ENCODE measurements at regions not wholly inside any gene's neighbourhood (a gene's known extent, or its start where the extent isn't known, plus 50 kb on each side); places are given as distances from the start of the nearest gene placed in this dataset.

DNA sequence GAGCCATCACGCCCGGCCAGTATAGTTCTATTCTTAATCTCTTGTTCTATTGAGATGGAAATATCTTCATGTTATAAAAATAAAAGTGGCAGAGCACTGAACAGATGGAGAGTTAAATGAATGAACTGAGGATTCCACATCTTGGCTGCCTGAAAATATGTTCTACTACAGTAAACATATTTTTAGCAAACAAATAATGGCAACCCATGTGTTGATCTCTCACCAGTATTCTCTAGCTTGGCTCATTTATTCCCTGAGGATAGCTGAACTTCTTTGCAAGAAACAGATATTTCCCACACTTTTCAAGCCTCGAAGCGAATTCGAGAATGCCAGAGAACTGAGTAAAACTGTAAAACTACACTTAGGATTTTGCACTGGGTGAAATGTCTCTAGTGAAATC, 58.9 kb downstream of the DIRAS3 start:
- no peak for DNase-seq

DNA sequence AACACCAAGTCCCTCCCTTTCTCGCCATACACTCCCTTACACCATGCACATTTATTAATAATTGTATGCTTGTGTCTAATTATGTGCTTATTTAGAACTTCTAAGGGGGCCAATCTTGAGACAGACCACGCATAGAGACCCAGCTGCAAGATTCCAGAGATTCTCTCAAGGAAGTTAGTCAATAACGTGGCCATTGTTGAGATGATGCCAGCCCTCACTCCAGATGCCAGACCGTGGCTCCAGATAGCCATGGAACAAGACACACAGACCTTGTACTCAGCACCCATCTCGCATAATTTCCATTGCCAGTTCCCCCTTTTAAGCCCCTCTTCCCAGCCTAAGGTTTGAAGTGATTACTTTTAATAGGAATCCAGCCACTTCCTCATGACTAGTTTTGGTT, 62.4 kb downstream of the DIRAS3 start:
- DNase-seq = no peak

DNA sequence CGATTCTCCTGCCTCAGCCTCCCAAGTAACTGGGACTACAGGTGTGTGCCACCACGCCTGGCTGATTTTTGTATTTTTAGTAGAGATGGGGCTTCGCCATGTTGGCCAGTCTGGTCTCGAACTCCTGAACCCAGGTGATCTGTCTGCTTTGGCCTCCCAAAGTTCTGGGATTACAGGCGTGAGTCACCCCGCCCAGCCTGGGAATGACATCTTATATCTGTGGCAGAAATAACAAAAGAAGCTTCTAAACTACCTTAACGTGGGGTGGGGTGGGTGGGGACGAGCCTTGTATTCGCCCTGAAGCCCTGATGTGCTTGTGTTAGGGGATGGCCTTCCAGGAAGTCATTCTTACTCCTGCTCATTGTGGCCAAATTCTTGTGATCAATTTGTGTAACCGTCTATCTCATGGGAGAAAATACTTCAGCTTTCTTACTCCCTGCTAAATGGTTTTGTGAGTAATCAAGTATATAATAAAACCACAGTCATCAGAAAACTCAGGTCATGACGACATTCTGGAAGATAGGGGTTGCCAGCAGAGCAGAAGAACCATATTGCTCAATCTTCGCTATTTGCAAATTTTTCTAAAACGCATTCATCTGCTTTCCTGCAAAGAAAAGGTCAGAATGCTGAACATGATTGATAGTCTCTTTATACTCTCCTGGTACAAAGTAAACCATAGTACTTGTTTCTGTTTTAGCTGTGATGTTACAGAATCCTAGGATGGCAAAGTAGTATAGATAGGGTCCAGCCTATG, 63.2 kb downstream of the DIRAS3 start:
- peak; percentile 44 for DNase-seq

DNA sequence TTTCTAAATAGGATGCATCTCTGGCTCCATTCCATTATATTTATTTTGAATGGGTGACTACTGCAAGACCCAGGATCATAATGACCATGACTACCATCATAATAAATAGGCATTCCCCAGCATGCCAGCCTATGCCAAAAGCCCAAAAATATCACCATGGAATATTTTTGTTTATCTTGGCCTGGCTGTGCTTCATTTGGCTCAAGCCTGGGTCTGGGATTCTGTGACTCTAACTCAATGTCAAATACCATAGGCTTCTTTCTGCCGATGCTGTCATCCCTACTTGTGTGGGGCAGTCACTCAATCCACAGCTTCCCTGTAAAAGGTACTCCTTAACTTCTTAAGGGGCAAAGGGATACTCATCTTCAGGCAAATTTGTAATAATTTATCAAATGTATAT, 66.6 kb downstream of the DIRAS3 start:
- DNase-seq = no peak

DNA sequence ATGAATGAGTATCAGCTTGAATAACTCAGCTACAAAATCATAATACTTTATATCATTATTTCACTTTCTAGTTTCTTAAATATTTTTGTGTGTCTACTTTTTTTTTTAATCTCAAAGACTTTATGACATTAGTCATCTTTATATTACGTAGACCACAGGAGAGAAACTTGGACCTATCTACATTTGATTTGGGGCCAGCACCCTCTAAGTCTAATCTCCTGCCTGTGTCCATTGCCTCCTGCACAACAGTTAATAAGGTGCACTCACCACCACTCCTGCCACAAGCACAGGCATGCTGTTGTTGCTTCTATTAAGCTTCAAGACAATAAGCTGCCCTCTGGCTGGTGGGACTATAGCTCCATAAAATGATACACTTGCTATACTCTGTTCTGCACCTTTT, 70.4 kb downstream of the DIRAS3 start:
- no peak for DNase-seq

DNA sequence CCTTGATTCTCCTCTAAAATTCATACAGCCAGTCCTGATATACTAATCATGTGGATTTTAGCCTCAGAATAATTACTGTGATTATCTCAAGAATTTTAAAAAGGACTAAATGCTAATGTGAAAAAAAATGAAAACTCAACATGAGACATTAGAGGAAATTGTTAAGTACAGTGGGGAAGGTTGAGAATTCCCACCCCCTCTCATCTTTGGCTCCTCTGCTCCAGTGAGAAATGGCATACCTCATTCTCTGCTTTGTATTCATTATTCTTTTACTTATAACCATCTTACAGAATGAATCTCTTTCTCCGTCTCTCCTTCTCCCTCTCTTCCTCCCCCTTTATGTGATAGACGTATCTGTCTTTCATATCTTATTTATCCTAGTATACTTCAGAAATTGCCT, 70.9 kb downstream of the DIRAS3 start:
- DNase-seq = no peak

DNA sequence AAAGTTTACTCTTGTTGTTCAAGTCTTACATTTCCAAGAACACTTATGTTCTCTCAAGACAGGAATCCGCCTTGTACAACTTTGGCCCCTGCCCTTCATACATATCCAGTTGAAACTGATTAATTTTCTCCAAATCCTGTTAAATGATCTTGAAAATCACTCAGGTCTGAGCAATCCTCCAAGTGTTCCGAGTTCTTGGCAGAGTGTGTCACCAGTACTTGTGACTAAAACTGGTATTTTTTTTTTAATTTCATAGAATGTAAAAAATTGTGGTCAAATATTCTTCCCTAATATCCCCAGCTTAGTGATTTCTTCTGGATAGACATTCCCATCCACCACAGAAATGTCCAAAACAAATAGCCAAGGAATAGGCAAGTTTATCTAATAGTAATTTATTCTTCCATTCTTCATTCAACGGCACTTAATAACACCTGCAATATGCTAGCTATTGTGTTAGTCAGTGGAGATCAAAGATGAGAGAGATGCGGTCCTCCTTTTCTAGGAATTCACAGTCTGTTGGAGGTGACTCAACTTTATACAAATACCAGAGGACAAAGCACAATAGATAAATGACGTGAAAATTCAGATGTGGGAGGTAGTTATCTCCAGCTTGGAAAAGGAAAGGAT, 71.4 kb downstream of the DIRAS3 start:
- DNase-seq = no peak

DNA sequence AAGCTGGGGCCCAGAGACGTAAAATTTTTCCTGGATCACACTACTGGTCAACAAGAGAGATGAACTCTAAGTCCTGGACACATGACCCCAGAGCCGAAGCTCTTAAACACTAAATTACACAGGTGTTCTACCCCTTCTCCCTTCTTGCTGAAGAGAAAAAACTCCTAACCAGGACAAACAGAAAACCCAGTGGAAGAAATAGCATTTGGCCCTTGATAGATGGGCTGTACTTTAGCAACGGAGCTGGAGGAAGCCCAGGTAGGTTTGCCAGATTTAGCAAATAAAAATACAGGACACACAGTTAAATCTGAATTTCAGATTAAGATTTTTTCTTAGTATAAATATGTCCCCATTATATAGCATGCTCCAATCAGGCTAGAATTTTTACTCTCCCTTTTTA, 72.7 kb downstream of the DIRAS3 start:
- DNase-seq = no peak

DNA sequence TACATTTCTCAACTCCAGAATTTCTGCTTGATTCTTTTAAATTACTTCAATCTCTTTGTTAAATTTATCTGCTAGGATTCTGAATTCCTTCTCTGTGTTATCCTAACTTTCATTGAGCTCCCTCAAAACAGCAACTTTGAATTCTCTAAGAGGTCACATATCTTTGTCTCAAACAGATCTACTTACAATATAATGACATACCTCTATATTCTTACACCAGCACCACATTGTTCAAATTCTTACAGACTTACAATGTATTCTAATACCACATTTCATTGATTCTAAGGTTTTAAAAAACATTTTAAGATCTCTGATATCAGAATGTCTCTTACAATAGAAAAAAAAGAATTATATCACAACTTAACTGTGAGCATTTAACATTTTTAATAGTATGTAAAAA, 77.4 kb downstream of the DIRAS3 start:
- DNase-seq = no peak

DNA sequence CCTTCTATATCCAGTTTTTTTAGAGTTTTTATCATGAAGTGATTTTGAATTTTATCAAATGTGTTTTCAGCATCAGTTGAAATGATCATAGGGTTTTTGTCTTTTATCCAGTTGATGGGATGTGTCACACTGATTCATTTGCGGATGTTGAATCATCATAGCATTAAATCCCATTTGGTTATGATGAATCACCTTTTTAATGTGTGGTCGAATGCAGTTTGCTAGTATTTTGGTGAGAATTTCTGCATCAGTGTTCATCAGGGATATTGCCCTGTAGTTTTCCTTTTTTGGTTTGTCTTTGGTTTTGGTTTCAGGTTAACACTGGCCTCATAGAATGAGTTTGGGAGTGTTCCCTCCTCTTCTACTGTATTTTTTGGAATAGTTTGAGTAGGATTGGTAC, 80.3 kb downstream of the DIRAS3 start:
- no peak for DNase-seq

DNA sequence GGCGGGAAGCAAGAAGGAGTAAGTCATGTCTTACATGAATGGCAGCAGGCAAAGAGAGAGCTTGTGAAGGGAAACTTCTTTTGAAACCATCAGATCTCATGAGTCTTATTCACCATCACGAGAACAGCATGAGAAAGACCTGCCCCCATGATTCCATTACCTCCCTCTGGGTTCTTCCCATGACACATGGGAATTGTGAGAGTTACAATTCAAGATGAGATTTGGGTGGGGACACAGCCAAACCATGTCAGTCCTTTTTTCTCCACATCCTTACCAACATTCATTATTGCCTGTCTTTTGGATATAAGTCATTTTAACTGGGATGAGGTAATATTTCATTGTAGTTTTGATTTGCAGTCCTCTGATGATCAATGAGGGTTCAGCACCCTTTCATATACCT, 81.0 kb downstream of the DIRAS3 start:
- DNase-seq = no peak

DNA sequence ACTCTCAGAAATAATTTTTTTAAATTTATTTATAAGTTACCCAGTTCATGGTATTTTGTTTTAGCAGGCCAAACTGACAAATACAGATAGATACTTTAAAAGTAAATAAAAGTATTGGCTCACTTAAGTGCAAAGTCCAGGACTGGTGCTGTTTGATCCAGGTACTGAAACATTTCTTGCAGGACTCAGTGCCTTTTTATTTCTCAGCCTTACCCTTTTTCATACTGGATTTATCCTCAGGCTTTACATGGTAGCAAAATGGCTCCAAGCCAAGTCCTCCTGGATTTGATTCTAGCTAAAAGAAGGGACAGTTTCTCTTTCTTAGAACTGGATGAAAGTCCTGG, 83.8 kb downstream of the DIRAS3 start:
- no peak for DNase-seq

DNA sequence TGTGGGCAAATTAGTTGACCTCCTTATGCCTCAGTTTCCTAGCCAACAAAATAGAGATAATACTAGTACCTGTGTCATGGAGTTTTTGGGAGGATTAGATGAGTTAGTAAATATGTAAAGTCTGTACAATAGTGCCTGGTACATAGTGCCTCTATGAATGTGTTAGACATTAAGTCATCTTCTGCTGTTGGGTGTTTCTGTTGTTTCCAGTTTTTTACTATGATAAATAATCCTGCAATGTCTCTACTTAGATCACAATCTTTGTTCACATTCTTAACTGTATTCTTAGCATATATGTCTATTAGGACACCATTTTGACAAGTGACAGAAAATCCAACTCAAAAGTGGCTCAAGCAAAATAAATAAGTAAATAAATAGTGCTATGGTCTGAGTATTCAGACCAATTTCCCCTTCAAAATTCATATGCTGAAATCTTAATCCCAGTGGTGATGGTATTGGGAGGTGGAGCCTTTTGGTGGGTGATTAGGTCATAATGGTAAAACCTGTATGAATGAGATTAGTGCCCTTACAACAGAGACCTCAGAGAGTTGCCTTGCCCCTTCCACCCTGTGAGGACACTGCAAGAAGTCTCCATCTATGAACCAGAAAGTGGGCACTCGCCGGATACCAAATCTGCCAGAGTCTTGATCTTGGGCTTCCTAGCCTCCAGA, 84.3 kb downstream of the DIRAS3 start:
- no peak for DNase-seq

DNA sequence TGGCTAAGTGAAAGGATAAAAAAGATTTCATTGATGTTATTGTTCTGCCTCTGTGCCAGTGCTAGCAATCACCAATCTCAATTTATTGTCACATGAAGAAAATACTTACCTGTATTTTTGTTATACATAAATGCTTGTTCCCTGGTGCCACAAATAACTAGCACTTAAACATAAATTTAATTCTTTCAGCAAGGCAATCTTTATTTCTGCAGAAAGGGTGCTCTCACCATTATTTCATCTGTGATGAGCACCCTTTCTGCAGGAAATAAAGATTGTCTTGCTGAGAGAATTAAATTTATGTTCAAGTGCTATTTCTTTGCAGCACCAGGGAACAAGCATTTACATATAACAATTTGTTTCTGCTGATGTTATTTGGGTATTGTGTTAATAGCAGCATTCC, 87.2 kb downstream of the DIRAS3 start:
- no peak for DNase-seq

DNA sequence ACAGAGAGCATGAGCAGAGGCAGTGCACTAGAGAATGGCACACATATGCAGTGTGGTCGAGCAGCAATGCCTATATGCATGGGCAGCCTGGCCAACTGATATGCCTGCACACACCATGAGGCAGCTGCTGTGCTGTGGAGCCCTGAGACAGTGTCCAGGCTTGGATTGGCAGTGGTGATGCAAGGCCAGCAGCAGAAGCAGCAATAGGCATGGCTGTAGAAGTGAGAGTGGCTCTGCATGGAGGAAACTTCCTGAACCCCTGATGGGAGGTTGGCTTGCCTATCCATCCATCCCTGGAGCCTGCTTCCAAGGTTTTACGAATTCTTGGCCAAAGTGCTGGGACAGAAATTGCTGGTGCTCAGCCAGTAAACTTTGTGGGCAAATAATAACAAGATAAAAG, 89.7 kb downstream of the DIRAS3 start:
- DNase-seq = no peak

DNA sequence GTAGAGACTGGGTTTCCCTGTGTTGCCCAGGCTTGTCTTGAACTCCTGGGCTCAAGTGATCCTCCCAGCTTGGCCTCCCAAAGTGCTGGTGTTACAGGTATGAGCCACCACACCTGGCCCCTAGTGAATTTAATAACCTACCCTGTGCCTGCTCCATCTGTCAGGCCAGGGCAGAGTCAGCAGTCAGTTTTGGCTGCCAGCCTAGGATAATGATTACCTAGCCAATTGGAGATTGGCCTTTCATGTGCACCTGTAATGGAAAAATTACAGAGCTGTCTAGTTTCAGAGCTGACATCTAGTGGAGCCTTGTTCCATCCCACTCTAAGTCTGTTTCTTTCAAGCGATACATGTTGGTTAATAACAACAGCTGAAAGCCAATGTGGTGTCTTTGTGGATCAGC, 92.0 kb downstream of the DIRAS3 start:
- DNase-seq = no peak

DNA sequence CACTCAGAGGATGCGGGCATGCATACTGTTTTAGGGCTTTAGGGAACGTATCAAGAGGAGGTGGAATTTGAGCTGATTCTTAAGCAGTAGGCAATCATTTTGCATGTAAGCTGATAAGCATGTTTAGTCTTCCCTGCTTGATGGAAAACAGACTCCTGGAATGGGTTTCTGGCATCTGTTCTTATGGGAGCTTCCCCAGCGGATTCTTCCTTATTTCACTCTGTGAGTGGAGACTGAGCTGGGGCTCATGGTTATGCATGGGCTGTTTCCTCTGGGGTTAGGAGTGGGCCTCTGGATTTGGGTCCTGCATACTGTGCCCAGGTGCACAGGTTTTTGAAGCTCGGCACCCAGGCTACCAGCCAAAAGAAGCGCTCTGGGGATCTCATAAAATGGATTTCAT, 93.4 kb downstream of the DIRAS3 start:
- DNase-seq = no peak

DNA sequence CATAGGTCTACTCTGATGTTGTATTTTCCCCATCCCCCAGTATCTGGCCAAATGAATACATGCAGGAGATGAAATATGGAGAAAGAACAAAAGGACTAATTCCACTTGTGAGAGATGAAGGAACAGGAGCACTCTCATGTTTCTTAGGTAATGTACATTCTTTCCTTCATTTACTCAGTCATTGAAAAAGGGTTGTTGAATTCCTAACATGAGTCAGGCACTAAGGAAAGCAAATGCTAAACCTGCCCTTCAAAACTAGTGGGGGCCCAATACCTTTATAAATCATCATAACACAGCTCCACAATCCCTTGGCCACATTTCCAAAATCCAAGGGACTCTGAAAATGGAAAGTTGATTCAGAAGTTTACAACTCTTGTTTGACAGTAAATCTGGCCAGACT, 94.3 kb downstream of the DIRAS3 start:
- no peak for DNase-seq

DNA sequence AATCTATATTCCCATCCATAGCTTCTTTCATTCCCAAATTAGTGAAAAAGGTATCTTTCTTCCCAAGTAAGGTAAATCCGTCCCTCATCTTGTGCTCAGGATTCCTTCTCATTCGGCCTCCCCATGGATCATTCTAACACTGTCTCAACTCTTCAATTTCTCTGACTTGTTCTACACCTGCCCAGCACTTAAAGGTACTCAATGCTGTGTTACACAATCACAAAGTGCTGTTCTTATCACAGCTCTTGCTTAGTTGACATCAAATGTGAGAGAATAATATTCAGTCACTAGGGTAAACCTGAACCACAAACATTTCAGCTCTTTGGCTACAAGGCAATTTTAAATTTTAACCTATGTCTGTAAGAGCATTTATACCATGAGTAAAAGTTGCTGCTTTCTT, 94.8 kb downstream of the DIRAS3 start:
- DNase-seq = no peak

DNA sequence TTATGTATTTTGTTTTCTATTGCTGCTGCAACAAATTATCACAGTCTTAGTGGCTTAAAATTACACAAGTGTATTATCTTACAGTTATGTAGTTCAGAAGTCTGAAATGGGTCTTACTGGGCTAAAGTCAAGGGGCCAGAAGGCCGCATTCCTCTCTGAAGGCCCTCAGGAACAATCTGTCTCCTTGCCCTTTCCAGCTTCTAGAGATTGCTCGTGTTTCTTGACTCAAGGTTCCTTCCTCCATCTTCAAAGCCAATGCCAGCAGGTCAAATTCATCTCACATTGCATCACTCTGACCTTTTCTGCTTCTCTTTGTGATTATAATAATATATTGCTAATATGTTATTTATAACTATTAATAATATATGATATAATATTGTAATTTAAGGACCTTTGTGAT, 97.1 kb downstream of the DIRAS3 start:
- DNase-seq = no peak

DNA sequence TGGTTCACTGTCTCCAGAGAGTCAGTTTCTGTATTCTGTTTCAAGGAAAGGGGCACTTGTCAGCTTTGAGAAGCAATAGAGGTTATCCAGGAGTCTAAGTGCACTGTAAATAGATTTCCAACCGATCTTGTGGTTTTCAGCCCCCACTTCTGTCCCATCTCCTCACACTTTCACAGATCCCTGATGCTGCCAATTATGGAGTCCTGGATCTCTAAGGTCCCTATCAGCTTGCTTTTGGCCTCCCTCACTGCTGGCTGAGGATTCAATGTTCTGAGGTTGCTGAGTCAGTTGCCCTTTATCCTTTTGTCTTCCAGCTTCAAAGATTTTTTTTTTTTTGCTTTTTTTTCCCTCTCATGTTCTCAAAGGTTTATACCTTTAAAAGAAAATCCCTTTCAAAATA, 98.4 kb downstream of the DIRAS3 start:
- DNase-seq = no peak

DNA sequence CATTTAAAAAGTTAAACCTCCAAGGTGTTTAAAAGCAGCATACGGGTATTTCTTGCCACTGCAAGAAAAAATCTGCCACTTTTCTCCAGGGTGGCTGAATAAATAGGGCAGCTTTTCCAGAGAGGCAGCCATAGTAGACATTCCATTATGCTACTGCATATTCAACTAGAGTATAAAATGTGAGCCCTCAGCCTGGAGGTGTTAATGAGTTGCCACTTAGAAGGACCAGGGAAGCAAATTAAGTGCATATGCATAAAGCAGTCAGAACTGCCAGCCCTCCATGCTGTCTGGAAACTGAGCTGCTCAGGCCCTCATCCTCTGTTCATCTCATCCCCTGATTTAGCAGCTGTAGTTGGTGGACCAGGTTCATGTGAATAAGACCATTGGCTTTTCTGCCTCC, 99.4 kb downstream of the DIRAS3 start:
- DNase-seq = no peak

DNA sequence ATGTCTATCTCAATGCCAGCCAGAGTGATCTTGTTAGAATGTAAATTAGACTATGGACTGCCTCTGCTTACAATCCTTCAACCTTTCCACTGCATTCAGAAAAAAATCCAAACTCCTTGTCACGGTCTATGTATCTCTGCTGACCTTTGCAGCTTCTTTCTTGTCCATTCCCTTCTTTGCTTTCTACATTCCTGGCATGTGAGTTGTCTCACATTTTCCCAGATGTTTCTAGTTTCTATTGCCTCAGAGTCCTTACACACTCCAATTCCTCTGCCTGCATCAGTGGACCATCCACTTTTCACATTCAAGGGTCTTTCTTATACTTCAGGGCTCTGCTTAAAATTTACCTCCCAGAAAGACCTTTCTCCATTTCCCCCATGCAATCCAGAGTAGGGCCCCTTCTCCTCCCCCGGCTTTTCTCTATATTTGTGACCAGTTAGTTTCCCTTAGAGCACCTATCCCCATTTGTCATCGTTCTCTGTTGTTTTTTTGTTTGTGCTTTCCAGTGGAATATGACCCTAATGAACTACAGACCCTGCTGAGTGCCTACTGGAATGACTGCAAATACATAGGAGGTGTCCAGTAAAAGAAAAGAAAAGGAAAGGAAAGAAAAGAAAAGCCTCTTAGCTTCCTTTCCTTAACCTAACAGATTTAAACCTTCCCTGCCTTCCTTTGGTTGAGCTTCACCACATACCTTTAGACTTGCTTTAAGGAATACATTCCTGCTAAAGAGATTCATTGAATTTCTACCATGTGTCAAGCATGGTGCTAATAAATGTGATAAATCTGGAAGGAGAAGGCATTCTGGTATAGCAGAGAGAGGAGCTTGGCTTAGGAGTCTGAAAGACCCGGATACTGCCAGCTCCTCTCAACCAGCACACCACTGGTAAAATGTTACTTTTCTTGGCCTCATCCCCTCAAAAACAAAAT, 102.0 kb downstream of the DIRAS3 start:
- no peak for DNase-seq

DNA sequence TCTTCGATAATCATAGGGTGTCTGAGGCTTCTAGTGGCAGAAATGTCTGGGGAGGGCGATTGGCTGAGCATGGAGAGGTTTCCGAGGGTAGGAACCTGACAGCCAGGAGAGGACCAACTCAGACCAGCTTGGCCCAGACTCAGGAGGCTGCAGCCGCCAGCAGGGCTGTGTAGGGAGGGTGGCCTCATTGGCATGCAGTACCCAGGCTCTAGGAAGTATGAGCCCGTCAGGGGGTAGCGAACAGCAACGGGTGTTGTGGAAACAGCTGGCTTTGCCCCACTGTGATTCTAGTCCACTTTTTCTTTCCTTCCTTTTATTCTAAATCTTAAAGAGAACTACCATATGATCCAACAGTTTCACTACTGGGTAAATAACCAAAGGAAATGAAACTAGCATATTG, 103.3 kb downstream of the DIRAS3 start:
- no peak for DNase-seq

Measured in T1000 (cell line).